HepG2 (cell line): ENCODE measurements at regions not wholly inside any gene's neighbourhood (a gene's known extent, or its start where the extent isn't known, plus 50 kb on each side); places are given as distances from the start of the nearest gene placed in this dataset.
A peak's percentile ranks its signal among the peaks of the same experiment; 100 is the strongest.

Experiments
- AKAP8 ChIP-seq: sonication (generic); formaldehyde crosslinking; IDR thresholded peaks from 2 replicates; pipeline ENCODE4 v1.5.1; 2020; ENCODE audit warnings: mild to moderate bottlenecking, missing genetic modification reagents
- HCFC1 ChIP-seq: fragments of 150-350 bp; IDR thresholded peaks from 2 replicates; pipeline ENCODE4 v1.6.1; 2014; ENCODE audit warnings: low read depth, low read length
- HOXA9 ChIP-seq: sonication (generic); formaldehyde crosslinking; IDR thresholded peaks from 2 replicates; pipeline ENCODE4 v1.8.1; 2022; ENCODE audit warnings: missing genetic modification reagents, mild to moderate bottlenecking, moderate library complexity, borderline replicate concordance
- MED8 ChIP-seq: sonication (generic); formaldehyde crosslinking; IDR thresholded peaks from 2 replicates; pipeline ENCODE4 v1.8.1; 2023; ENCODE audit warnings: mild to moderate bottlenecking, missing genetic modification reagents; ENCODE audit not compliant: insufficient replicate concordance
- NFKB2 ChIP-seq: sonication (generic); formaldehyde crosslinking; IDR thresholded peaks from 2 replicates; pipeline ENCODE4 v1.4.0; 2020; ENCODE audit warnings: missing genetic modification reagents, borderline replicate concordance
- NFYC ChIP-seq: IDR thresholded peaks from 2 replicates; pipeline ENCODE4 v1.6.1; 2016; ENCODE audit warnings: missing genetic modification reagents, missing compliant biosample characterization
- ONECUT2 ChIP-seq: sonication (generic); formaldehyde crosslinking; IDR thresholded peaks from 2 replicates; pipeline ENCODE4 v1.4.0; 2020; ENCODE audit warnings: missing genetic modification reagents
- PCBP1 ChIP-seq: fragments of 200-400 bp; formaldehyde crosslinking; IDR thresholded peaks from 2 replicates; pipeline ENCODE4 v1.6.1; 2017; ENCODE audit warnings: mild to moderate bottlenecking, low read depth, low read length, borderline replicate concordance
- SAP130 ChIP-seq: IDR thresholded peaks from 2 replicates; pipeline ENCODE4 v1.6.1; 2016; ENCODE audit warnings: low read depth
- SMAD3 ChIP-seq: sonication (generic); formaldehyde crosslinking; IDR thresholded peaks from 2 replicates; pipeline ENCODE4 v1.4.0; 2020; ENCODE audit warnings: missing genetic modification reagents
- SMC3 ChIP-seq: IDR thresholded peaks from 2 replicates; pipeline ENCODE4 v1.6.1; 2011; ENCODE audit warnings: low read length, improper control_type of control experiment
- SOX13 ChIP-seq, 3 experiments: fragments of 450-650 bp in 1 of 3; sonication (generic) in 1 of 3; formaldehyde crosslinking in 1 of 3; IDR thresholded peaks in 2 of 3; conservative IDR thresholded peaks in 1 of 3; 2 replicates each; pipeline versions ENCODE4 v1.5.0 to v1.6.1; 2016 to 2020; ENCODE audit warnings: antibody characterized with exemption in 1 of 3, mild to moderate bottlenecking in 1 of 3, missing compliant biosample characterization in 1 of 3, missing genetic modification reagents in 1 of 3, moderate library complexity in 1 of 3
- ZBTB26 ChIP-seq: IDR thresholded peaks from 2 replicates; pipeline ENCODE4 v1.6.1; 2016; ENCODE audit warnings: missing compliant biosample characterization, missing genetic modification reagents, borderline replicate concordance
- ZNF142 ChIP-seq: sonication (generic); formaldehyde crosslinking; IDR thresholded peaks from 2 replicates; pipeline ENCODE4 v1.4.0; 2020; ENCODE audit warnings: missing genetic modification reagents
- ZNF180 ChIP-seq: sonication (generic); formaldehyde crosslinking; IDR thresholded peaks from 2 replicates; pipeline ENCODE4 v1.4.0; 2020; ENCODE audit warnings: low read depth, missing genetic modification reagents, borderline replicate concordance
- ZNF225 ChIP-seq: sonication (generic); formaldehyde crosslinking; IDR thresholded peaks from 2 replicates; pipeline ENCODE4 v1.4.0; 2020; ENCODE audit warnings: mild to moderate bottlenecking, missing genetic modification reagents
- ZNF451 ChIP-seq: sonication (generic); formaldehyde crosslinking; IDR thresholded peaks from 2 replicates; pipeline ENCODE4 v1.5.0; 2020; ENCODE audit warnings: mild to moderate bottlenecking, missing genetic modification reagents
- ZNF530 ChIP-seq: sonication (generic); formaldehyde crosslinking; IDR thresholded peaks from 2 replicates; pipeline ENCODE4 v1.5.0; 2020; ENCODE audit warnings: low read depth, mild to moderate bottlenecking, missing genetic modification reagents
- ZNF629 ChIP-seq: sonication (generic); formaldehyde crosslinking; conservative IDR thresholded peaks from 2 replicates; pipeline ENCODE4 v1.5.0; 2020; ENCODE audit warnings: missing genetic modification reagents
- ZNF709 ChIP-seq: sonication (generic); formaldehyde crosslinking; IDR thresholded peaks from 2 replicates; pipeline ENCODE4 v1.5.0; 2020; ENCODE audit warnings: mild to moderate bottlenecking, missing genetic modification reagents
- ZSCAN21 ChIP-seq: sonication (generic); formaldehyde crosslinking; IDR thresholded peaks from 2 replicates; pipeline ENCODE4 v1.8.0; 2022; ENCODE audit warnings: mild to moderate bottlenecking, missing genetic modification reagents, moderate library complexity, borderline replicate concordance
- TF ChIP-seq, protein P1 (sequence below): sonication (generic); formaldehyde crosslinking; IDR thresholded peaks from 2 replicates; pipeline ENCODE4 v1.4.0; 2020; ENCODE audit warnings: missing genetic modification reagents

- TF ChIP-seq ZNF451 = no peak
- no peak for TF ChIP-seq ZSCAN21 (CRISPR knock-in tag)
- TF ChIP-seq HCFC1 = no peak
- TF ChIP-seq, protein P1, sequence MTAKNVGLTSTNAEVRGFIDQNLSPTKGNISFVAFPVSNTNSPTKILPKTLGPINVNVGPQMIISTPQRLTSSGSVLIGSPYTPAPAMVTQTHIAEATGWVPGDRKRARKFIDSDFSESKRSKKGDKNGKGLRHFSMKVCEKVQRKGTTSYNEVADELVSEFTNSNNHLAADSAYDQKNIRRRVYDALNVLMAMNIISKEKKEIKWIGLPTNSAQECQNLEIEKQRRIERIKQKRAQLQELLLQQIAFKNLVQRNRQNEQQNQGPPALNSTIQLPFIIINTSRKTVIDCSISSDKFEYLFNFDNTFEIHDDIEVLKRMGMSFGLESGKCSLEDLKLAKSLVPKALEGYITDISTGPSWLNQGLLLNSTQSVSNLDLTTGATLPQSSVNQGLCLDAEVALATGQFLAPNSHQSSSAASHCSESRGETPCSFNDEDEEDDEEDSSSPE = no peak
- TF ChIP-seq SAP130 (CRISPR knock-in tag) = no peak
- peak; percentile 88 for TF ChIP-seq ZBTB26 (CRISPR knock-in tag)
- no peak; the same call in none of the 2 replicates for TF ChIP-seq ZNF225 (CRISPR knock-in tag)
- no peak for TF ChIP-seq NFYC (CRISPR knock-in tag)
- peak; percentile 97 for TF ChIP-seq ONECUT2 (CRISPR knock-in tag)
- TF ChIP-seq NFKB2 (CRISPR knock-in tag) = no peak; the same call in 1 of the 2 replicates
- no peak for TF ChIP-seq ZNF180
- peak; percentile 4; the same call in 1 of the 2 replicates for TF ChIP-seq ZNF629 (CRISPR knock-in tag)
- no peak for TF ChIP-seq MED8 (CRISPR knock-in tag)
- TF ChIP-seq PCBP1 = no peak
- no peak; the same call in 1 of the 2 replicates for TF ChIP-seq ZNF142
- TF ChIP-seq AKAP8 (CRISPR knock-in tag) = no peak
- TF ChIP-seq ZNF709 (CRISPR knock-in tag) = no peak
- TF ChIP-seq SMAD3 (CRISPR knock-in tag) = 0 out of 2 replicates have a peak, but pooled peaks have one; percentile 5
- no peak for TF ChIP-seq HOXA9 (CRISPR knock-in tag)
- no peak for TF ChIP-seq SMC3
- TF ChIP-seq ZNF530 (CRISPR knock-in tag) = no peak
- TF ChIP-seq SOX13 (IDR thresholded peaks at IDR 0.05) = no peak
- TF ChIP-seq SOX13 (CRISPR knock-in tag; conservative IDR thresholded peaks at IDR 0.05 in 1 of 2, IDR thresholded peaks at IDR 0.05 in 1 of 2) = peak in 1 of 2 experiments; percentile 29; a peak in 2 of 4 replicates
Measured at GRCh38 chr20:50400705-50401586, 109.2 kb upstream of the PTPN1 start (continued).
